Natural killer cell (primary cell): ENCODE measurements at regions not wholly inside any gene's neighbourhood (a gene's known extent, or its start where the extent isn't known, plus 50 kb on each side); places are given as distances from the start of the nearest gene placed in this dataset.

Source experiments
- ATAC-seq, 3 donors: fragments of 150-1000 bp in 2 of 3; fragments of 200-7000 bp in 1 of 3; cut with Tn5 transposase; 1 replicate in 1 of 3; 2 replicates in 2 of 3; pipeline ENCODE4 v1.10.0; 2021; ENCODE audit warnings: mild to moderate bottlenecking in 2 of 3, moderate library complexity in 2 of 3
- DNase-seq, 2 donors: peaks; one replicate each; pipeline versions ENCODE4 v3.0.0 to v3.0.0-alpha.2; 2013 to 2021; ENCODE audit warnings: mixed read lengths in 1 of 2
- H3K27ac ChIP-seq: one replicate; pipeline ENCODE4 v1.5.1; 2013; ENCODE audit warnings: mild to moderate bottlenecking, low read length
- H3K27me3 ChIP-seq: one replicate; pipeline ENCODE4 v1.6.1; 2013; ENCODE audit warnings: low read length; ENCODE audit not compliant: control insufficient read depth, insufficient read depth
- H3K36me3 ChIP-seq: one replicate; pipeline ENCODE4 v1.6.1; 2013; ENCODE audit warnings: low read length; ENCODE audit not compliant: control insufficient read depth, insufficient read depth
- H3K4me1 ChIP-seq: one replicate; pipeline ENCODE4 v1.6.1; 2013; ENCODE audit warnings: low read length; ENCODE audit not compliant: control insufficient read depth, insufficient read depth
- H3K4me3 ChIP-seq: one replicate; pipeline ENCODE4 v1.5.1; 2013; ENCODE audit warnings: low read length
- H3K9me3 ChIP-seq: one replicate; pipeline ENCODE4 v1.6.1; 2013; ENCODE audit warnings: low read length; ENCODE audit not compliant: control insufficient read depth, insufficient read depth
- H3K27ac Mint-ChIP-seq, 2 donors: one replicate each; pipeline ENCODE4 v1.8.0; 2022; ENCODE audit warnings: mild to moderate bottlenecking in 2 of 2, mixed read lengths in 2 of 2, moderate library complexity in 1 of 2
- H3K27me3 Mint-ChIP-seq, 2 donors: one replicate each; pipeline ENCODE4 v1.8.0; 2022; ENCODE audit warnings: low read depth in 2 of 2, mixed read lengths in 2 of 2
- H3K36me3 Mint-ChIP-seq: one replicate; pipeline ENCODE4 v1.8.0; 2022; ENCODE audit warnings: mixed read lengths
- H3K4me1 Mint-ChIP-seq, 2 donors: one replicate each; pipeline ENCODE4 v1.8.0; 2022; ENCODE audit warnings: mixed read lengths in 2 of 2
- H3K4me3 Mint-ChIP-seq: one replicate; pipeline ENCODE4 v1.8.0; 2022; ENCODE audit warnings: mild to moderate bottlenecking, moderate library complexity, mixed read lengths
- H3K9me3 Mint-ChIP-seq, 2 donors: one replicate each; pipeline ENCODE4 v1.8.0; 2022; ENCODE audit warnings: mixed read lengths in 2 of 2
- WGBS: methylation state at CpG from one replicate; pipeline ENCODE4 v1.1.7; 2013; ENCODE audit warnings: missing lambda C conversion rate; ENCODE audit not compliant: insufficient coverage; 5-methylcytosine and 5-hydroxymethylcytosine counted together
- intact Hi-C: fragments of 100-400 bp; cut with micrococcal nuclease; formaldehyde crosslinking; loops from one replicate; pipeline ENCODE4 v1.14.2; 2022
- TF ChIP-seq, protein P1 (sequence below): fragments of 200-600 bp; IDR thresholded peaks from one replicate; pipeline ENCODE4 v1.8.0; 2022; ENCODE audit warnings: antibody characterized with exemption

DNA sequence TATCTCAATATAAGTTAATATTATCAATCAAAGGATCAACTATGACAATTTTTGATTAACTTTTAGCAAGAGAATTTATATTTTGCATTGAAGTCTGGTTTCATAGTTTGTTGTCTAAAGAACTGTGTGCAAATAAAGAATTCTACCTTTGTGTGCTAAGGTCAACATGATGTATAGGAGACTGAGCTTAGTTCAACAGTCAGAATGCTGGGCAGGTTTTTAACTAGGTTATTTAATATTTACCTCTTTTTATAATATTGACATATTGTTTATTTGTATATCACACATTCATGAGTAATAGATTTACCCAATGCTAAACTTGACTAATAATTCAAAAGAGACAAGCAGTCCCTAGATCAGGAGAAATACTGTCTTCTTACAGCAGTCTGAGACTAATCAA lies 831.4 kb downstream of the DSC3 start:
- H3K27ac Mint-ChIP-seq, result no peak overlapping the region
- peaks cover 9% of the 10 kb centered on the region for H3K9me3 ChIP-seq
- intact Hi-C loops, result no loop called here
- DNase-seq (no peak), ATAC-seq (no peak)
- no peaks in the 10 kb centered on the region for H3K36me3 ChIP-seq
- no peak overlapping the region for H3K4me3 ChIP-seq
- no peaks in the 10 kb centered on the region for H3K36me3 Mint-ChIP-seq
- TF ChIP-seq, protein P1, sequence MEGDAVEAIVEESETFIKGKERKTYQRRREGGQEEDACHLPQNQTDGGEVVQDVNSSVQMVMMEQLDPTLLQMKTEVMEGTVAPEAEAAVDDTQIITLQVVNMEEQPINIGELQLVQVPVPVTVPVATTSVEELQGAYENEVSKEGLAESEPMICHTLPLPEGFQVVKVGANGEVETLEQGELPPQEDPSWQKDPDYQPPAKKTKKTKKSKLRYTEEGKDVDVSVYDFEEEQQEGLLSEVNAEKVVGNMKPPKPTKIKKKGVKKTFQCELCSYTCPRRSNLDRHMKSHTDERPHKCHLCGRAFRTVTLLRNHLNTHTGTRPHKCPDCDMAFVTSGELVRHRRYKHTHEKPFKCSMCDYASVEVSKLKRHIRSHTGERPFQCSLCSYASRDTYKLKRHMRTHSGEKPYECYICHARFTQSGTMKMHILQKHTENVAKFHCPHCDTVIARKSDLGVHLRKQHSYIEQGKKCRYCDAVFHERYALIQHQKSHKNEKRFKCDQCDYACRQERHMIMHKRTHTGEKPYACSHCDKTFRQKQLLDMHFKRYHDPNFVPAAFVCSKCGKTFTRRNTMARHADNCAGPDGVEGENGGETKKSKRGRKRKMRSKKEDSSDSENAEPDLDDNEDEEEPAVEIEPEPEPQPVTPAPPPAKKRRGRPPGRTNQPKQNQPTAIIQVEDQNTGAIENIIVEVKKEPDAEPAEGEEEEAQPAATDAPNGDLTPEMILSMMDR, result no peak
- H3K9me3 Mint-ChIP-seq, result peaks cover 3 to 9% of the 10 kb centered on the region in 2 donors
- no peak overlapping the region for H3K4me3 Mint-ChIP-seq
- no peaks in the 10 kb centered on the region for H3K27me3 Mint-ChIP-seq
- H3K27ac ChIP-seq, result no peak overlapping the region
- H3K4me1 ChIP-seq, result no peaks in the 10 kb centered on the region
- no peaks in the 10 kb centered on the region for H3K27me3 ChIP-seq
- H3K4me1 Mint-ChIP-seq, result no peaks in the 10 kb centered on the region

GRCh38 chr18:30208546-30208945 lies 834.0 kb downstream of the DSC3 start:
- TF ChIP-seq, protein P1, result no peak
- Mint-ChIP-seq H3K36me3 (no peaks in the 10 kb centered on the region), H3K4me1 (no peaks in the 10 kb centered on the region), H3K9me3 (peaks cover 3 to 7% of the 10 kb centered on the region in 2 donors), H3K27ac (no peak overlapping the region), H3K4me3 (no peak overlapping the region), H3K27me3 (no peaks in the 10 kb centered on the region)
- intact Hi-C loops, result no loop called here
- no peaks in the 10 kb centered on the region for H3K27me3 ChIP-seq
- H3K27ac ChIP-seq, result no peak overlapping the region
- no peak overlapping the region for H3K4me3 ChIP-seq
- peaks cover 14% of the 10 kb centered on the region for H3K9me3 ChIP-seq
- ATAC-seq (no peak), DNase-seq (no peak)
- no peaks in the 10 kb centered on the region for H3K4me1 ChIP-seq
- WGBS, result 64% methylated on average over 1 of the region's 1 CpG
- no peaks in the 10 kb centered on the region for H3K36me3 ChIP-seq

DNA sequence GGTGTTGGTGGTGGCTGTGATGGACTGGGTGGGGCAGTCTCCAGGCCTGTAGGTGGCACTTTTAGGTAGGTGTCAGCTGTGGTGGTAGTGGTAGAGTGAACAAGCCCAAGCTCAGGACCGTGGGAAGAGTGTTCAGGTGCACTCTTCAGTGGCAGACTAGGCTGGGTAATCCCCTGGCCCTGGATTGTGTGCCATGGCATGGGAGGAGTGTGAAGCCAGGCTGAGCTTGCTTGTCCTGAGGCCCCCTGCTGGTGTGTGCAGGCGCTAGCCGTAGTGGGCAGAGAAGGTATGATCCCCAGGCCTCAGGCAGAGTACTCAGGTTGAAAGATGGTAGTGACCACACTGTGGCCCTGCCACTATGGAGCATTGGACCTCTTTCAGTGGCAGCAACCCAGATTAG lies 850.3 kb downstream of the DSC3 start:
- no peak overlapping the region for H3K4me3 ChIP-seq
- Mint-ChIP-seq H3K27me3 (no peaks in the 10 kb centered on the region), H3K4me3 (no peak overlapping the region), H3K36me3 (no peaks in the 10 kb centered on the region), H3K27ac (no peak overlapping the region), H3K4me1 (no peaks in the 10 kb centered on the region), H3K9me3 (peaks cover 7 to 15% of the 10 kb centered on the region in 2 donors)
- H3K27me3 ChIP-seq, result no peaks in the 10 kb centered on the region
- DNase-seq, result no peak
- TF ChIP-seq, protein P1, result no peak
- H3K4me1 ChIP-seq, result no peaks in the 10 kb centered on the region
- ATAC-seq, result no peak
- intact Hi-C loops, result no loop called here
- H3K27ac ChIP-seq, result no peak overlapping the region
- no peaks in the 10 kb centered on the region for H3K36me3 ChIP-seq
- H3K9me3 ChIP-seq, result peaks cover 16% of the 10 kb centered on the region
- WGBS, result 85% methylated on average over 3 of the region's 3 CpGs

DNA sequence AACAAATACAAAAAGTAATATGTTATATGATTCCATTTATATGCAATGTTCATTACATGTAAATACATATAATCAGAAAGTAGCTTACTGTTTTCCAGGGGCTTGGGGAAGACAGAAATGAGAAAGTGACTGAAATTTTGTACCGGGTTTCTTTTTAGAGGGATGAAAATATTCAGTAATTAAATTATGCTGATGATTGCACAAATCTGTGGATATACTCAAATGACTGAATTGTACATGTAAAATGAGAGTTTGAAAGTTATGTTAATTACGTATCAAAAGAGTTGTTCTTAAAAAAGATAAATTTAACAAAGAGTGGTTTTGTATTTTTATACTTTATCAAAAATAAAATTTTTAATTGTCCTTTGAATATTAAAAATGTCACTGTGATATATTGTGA lies 856.3 kb downstream of the DSC3 start:
- Mint-ChIP-seq H3K36me3 (no peaks in the 10 kb centered on the region), H3K27ac (no peak overlapping the region), H3K4me3 (no peak overlapping the region), H3K27me3 (no peaks in the 10 kb centered on the region), H3K4me1 (no peaks in the 10 kb centered on the region), H3K9me3 (peaks cover 7 to 22% of the 10 kb centered on the region in 2 donors)
- no peaks in the 10 kb centered on the region for H3K36me3 ChIP-seq
- H3K9me3 ChIP-seq, result no peaks in the 10 kb centered on the region
- intact Hi-C loops, result no loop called here
- H3K4me1 ChIP-seq, result no peaks in the 10 kb centered on the region
- no peak overlapping the region for H3K4me3 ChIP-seq
- DNase-seq (no peak), ATAC-seq (no peak)
- TF ChIP-seq, protein P1, result no peak
- no peaks in the 10 kb centered on the region for H3K27me3 ChIP-seq
- whole genome bisulfite sequencing, result 88% methylated on average over 1 of the region's 2 CpGs
- H3K27ac ChIP-seq, result no peak overlapping the region
